Adrenal gland (tissue), 9 donors: ENCODE measurements at regions not wholly inside any gene's neighbourhood (a gene's known extent, or its start where the extent isn't known, plus 50 kb on each side); places are given as distances from the start of the nearest gene placed in this dataset.

ENCODE experiments used
- DNase-seq, 7 donors: peaks; one replicate each; pipeline ENCODE4 v3.0.0-alpha.2; 2019 to 2020
- H3K27ac ChIP-seq, 5 donors: fragments of 200-600 bp; sonication (generic) in 4 of 5; 1 replicate in 3 of 5; 2 replicates in 2 of 5; pipeline versions ENCODE4 v1.5.1 to v1.8.0; 2016 to 2020; ENCODE audit warnings: mild to moderate bottlenecking in 1 of 5
- H3K27me3 ChIP-seq: fragments of 200-600 bp; 2 replicates; pipeline ENCODE4 v1.8.0; 2021
- H3K36me3 ChIP-seq, 2 donors: fragments of 200-600 bp; replicated peaks in 1 of 2; 1 replicate in 1 of 2; 2 replicates in 1 of 2; pipeline versions ENCODE4 v1.5.1 to v1.8.0; 2018 to 2022
- H3K4me1 ChIP-seq, 2 donors: fragments of 200-600 bp; replicated peaks in 1 of 2; 1 replicate in 1 of 2; 2 replicates in 1 of 2; pipeline versions ENCODE4 v1.5.1 to v1.8.0; 2018 to 2021
- H3K4me3 ChIP-seq, 4 donors: fragments of 200-600 bp; sonication (generic) in 3 of 4; one replicate each; pipeline ENCODE4 v1.5.1; 2016 to 2018
- H3K9me3 ChIP-seq, 3 donors: fragments of 200-600 bp; sonication (generic) in 1 of 3; replicated peaks in 1 of 3; 1 replicate in 2 of 3; 2 replicates in 1 of 3; pipeline versions ENCODE4 v1.5.1 to v1.8.0; 2016 to 2021
- POLR2A ChIP-seq, 2 donors: fragments of 450-650 bp; IDR thresholded peaks; one replicate each; pipeline ENCODE4 v1.6.1; 2017; ENCODE audit warnings: antibody characterized with exemption in 2 of 2, mild to moderate bottlenecking in 2 of 2, moderate library complexity in 1 of 2
- WGBS, 4 donors: extraction: QIAGEN DNeasy Blood & Tissue Kit in 2 of 4; methylation state at CpG; one replicate each; pipeline versions ENCODE4 v1.1.5 to v1.1.7; 2013 to 2017; 5-methylcytosine and 5-hydroxymethylcytosine counted together
- intact Hi-C, 2 donors: fragments of 100-400 bp; cut with DNase I; formaldehyde crosslinking; loops; one replicate each; pipeline versions ENCODE4 v1.14.1 to v1.15.0; 2022 to 2023
- TF ChIP-seq, protein P1 (sequence below), 6 experiments: fragments of 450-650 bp in 4 of 6; fragments of 200-600 bp in 2 of 6; sonication (generic) in 1 of 6; IDR thresholded peaks; 1 replicate in 5 of 6; 2 replicates in 1 of 6; pipeline versions ENCODE4 v1.5.1 to v1.8.0; 2016 to 2021; ENCODE audit warnings: antibody characterized with exemption in 6 of 6, mild to moderate bottlenecking in 2 of 6, moderate library complexity in 1 of 6
- donor health status: healthy with polysubstance abuse.
- donor health status: Bipolar disorder and iron deficiency.
- donor health status: DM: yes; HTN: yes; CAD: no.
- donor health status: DM: no; HTN: no; CAD: no.
- donor health status: DM: no; HTN: no; CAD: no.

DNA sequence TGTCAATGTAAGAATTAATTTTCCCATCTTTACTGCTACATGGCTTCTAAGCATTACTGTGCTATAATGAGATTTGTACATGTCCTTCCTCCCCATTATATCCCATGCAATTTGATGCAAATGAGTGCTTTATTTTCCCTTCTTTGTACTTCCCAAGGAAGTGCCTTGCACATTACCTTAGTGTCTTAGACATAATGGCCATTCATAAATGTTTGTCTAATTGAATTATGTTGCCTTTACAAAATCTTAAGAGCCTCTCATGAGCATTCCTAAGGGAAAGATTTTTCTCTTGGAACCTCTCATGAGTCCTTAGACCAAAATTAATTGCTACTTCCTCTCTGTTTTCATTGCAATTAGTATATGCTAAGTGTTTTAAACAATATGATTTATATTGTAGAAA is 741.7 kb downstream of the RERGL start:
- H3K27me3 ChIP-seq, result no peaks in the 10 kb centered on the region
- intact Hi-C loops, result no loop called here
- no peaks in the 10 kb centered on the region for H3K9me3 ChIP-seq
- H3K36me3 ChIP-seq, result no peaks in the 10 kb centered on the region
- no peak for DNase-seq
- TF ChIP-seq, protein P1, sequence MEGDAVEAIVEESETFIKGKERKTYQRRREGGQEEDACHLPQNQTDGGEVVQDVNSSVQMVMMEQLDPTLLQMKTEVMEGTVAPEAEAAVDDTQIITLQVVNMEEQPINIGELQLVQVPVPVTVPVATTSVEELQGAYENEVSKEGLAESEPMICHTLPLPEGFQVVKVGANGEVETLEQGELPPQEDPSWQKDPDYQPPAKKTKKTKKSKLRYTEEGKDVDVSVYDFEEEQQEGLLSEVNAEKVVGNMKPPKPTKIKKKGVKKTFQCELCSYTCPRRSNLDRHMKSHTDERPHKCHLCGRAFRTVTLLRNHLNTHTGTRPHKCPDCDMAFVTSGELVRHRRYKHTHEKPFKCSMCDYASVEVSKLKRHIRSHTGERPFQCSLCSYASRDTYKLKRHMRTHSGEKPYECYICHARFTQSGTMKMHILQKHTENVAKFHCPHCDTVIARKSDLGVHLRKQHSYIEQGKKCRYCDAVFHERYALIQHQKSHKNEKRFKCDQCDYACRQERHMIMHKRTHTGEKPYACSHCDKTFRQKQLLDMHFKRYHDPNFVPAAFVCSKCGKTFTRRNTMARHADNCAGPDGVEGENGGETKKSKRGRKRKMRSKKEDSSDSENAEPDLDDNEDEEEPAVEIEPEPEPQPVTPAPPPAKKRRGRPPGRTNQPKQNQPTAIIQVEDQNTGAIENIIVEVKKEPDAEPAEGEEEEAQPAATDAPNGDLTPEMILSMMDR (IDR thresholded peaks at IDR 0.05), result no peak
- no peak for TF ChIP-seq POLR2A (IDR thresholded peaks at IDR 0.05)
- H3K4me1 ChIP-seq, result no peaks in the 10 kb centered on the region
- no peak overlapping the region for H3K4me3 ChIP-seq
- no peak overlapping the region for H3K27ac ChIP-seq

DNA sequence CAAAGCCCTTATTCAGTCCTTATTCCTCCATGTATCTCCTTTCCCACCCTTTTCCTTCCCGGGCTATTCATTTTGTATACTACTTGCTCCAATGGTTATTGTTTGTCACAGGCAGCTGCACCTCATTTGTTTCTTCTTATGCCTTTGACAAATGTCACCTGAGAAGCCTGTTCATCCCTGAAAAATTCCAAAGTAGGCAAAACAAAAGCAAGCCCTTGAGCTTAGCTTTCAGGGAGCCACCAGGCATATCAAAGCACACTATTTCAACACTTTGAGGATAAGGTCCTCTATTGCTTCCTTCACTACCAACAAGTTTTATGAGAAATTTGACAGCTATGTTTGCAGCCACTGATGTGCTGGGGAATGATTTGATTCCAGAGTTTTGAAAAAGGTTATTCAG is 738.7 kb upstream of the LMO3 start:
- Histone ChIP-seq H3K36me3 (no peaks in the 10 kb centered on the region), H3K4me3 (no peak overlapping the region), H3K27ac (no peak overlapping the region), H3K27me3 (no peaks in the 10 kb centered on the region), H3K4me1 (no peaks in the 10 kb centered on the region), H3K9me3 (no peaks in the 10 kb centered on the region)
- no peak for TF ChIP-seq POLR2A (IDR thresholded peaks at IDR 0.05)
- TF ChIP-seq, protein P1 (IDR thresholded peaks at IDR 0.05), result no peak
- no peak for DNase-seq
- 65 to 98% (median 83%) methylated on average over 1 of the region's 1 CpG for WGBS, 4 donors
- intact Hi-C loops, result no loop called here

DNA sequence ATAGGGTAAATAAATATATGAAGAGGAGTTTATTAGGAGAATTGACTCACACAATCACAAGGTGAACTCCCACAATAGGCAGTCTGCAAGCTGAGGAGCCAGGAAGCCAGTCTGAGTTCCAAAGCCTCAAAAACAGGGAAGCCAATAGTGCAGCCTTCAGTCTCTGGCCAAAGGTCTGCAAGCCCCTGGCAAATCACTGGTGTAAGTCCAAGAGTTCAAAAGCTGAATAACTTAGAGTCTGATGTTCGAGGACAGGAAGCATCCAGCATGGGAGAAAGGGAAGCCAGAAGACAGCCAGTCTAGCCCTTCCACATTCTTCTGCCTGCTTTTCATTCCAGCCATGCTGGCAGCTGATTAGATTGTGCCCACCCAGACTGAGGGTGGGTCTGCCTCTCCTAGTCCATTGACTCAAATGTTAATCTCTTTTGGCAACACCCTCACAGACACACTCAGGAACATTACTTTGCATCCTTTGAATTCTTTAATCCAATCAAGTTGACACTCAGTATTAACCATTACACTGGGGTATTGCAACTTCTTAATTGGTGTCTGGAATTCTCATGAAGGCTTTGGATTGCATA is 736.5 kb upstream of the LMO3 start:
- TF ChIP-seq, protein P1 (IDR thresholded peaks at IDR 0.05), result no peak
- no peak for TF ChIP-seq POLR2A (IDR thresholded peaks at IDR 0.05)
- Histone ChIP-seq H3K36me3 (no peaks in the 10 kb centered on the region), H3K27ac (no peak overlapping the region), H3K4me3 (no peak overlapping the region), H3K4me1 (no peaks in the 10 kb centered on the region), H3K9me3 (no peaks in the 10 kb centered on the region), H3K27me3 (no peaks in the 10 kb centered on the region)
- WGBS, 4 donors, result 32 to 69% (median 45%) methylated on average over 1 of the region's 1 CpG
- DNase-seq, result no peak
- intact Hi-C loops, result no loop called here

DNA sequence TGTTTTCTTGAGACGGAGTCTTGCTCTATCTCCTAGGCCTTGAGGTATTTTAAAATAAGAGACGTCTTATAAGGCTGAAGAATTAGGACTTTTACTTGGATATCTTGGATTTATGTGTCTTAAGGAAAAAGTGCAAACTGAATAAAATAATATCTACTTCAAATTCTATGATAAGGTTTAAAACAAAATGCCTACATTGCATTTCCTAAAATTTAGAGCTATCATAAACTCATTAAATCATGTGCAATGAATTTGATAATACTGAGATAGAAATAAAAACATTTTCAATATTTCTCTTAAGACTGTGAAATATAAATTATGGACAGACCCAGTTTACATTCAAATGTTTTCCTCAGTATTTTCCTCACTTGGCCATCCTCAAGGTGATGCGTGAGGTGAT is 729.5 kb upstream of the LMO3 start:
- no peak overlapping the region for H3K27ac ChIP-seq
- H3K27me3 ChIP-seq, result no peaks in the 10 kb centered on the region
- DNase-seq, result no peak
- no peaks in the 10 kb centered on the region for H3K9me3 ChIP-seq
- intact Hi-C loops, result no loop called here
- no peak overlapping the region for H3K4me3 ChIP-seq
- 61 to 75% (median 68%) methylated on average over 3 of the region's 3 CpGs for WGBS, 4 donors
- H3K36me3 ChIP-seq, result no peaks in the 10 kb centered on the region
- no peaks in the 10 kb centered on the region for H3K4me1 ChIP-seq
- TF ChIP-seq, protein P1 (IDR thresholded peaks at IDR 0.05), result no peak
- TF ChIP-seq POLR2A (IDR thresholded peaks at IDR 0.05), result no peak
